GM12873 (cell line): ENCODE measurements at regions not wholly inside any gene's neighbourhood (a gene's known extent, or its start where the extent isn't known, plus 50 kb on each side); places are given as distances from the start of the nearest gene placed in this dataset.

Experiments used
- TF ChIP-seq, protein P1 (sequence below): IDR thresholded peaks from 2 replicates; pipeline ENCODE4 v1.5.1; 2012; ENCODE audit warnings: low read depth, mild to moderate bottlenecking, moderate library complexity, low read length, control low read depth; ENCODE audit not compliant: insufficient read depth; ENCODE audit errors: missing control alignments

DNA sequence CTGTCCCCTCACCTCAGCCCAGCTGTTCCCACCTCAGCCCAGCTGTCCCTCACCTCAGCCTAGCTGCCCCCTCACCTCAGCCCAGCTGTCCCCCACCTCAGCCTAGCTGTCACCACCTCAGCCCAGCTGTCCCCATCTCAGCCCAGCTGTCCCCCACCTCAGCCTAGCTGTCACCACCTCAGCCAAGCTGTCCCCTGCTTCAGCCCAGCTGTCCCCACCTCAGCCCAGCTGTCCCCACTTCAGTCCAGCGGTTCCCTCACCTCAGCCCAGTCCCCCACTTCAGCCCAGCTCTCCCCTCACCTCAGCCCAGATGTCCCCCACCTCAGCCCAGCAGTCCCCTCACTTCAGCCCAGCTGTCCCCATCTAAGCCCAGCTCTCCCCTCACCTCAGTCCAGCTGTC is 88.4 kb upstream of the CSF3R start:
- TF ChIP-seq, protein P1, sequence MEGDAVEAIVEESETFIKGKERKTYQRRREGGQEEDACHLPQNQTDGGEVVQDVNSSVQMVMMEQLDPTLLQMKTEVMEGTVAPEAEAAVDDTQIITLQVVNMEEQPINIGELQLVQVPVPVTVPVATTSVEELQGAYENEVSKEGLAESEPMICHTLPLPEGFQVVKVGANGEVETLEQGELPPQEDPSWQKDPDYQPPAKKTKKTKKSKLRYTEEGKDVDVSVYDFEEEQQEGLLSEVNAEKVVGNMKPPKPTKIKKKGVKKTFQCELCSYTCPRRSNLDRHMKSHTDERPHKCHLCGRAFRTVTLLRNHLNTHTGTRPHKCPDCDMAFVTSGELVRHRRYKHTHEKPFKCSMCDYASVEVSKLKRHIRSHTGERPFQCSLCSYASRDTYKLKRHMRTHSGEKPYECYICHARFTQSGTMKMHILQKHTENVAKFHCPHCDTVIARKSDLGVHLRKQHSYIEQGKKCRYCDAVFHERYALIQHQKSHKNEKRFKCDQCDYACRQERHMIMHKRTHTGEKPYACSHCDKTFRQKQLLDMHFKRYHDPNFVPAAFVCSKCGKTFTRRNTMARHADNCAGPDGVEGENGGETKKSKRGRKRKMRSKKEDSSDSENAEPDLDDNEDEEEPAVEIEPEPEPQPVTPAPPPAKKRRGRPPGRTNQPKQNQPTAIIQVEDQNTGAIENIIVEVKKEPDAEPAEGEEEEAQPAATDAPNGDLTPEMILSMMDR: no peak

DNA sequence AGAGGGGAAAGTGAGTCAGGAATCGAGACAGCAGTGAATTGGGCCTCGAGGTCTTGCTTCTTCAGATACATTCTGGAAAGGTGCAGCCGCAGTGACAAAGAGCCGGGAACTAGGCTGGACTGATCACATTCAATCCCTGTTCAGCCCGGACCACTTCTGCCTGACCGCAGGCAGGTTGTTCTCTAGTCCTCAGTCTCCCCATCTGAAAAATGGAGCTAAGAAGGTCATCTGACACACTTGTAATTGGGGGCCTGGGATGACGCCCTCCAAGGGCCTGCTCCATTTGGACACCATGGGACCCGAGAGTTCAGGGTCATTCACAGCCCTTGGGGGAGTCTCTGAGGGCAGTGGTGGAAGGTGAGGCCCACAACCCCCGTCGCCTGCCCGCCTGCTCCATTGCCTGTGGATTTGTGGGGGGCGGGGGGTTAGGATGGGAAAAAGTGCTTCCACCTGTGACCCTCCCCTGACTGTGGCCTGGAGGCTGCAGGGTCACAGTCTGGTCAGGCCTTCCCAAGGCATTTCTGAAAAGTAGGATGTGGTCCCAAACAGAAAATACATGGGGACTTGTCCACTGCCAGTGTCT is 87.9 kb upstream of the CSF3R start:
- TF ChIP-seq, protein P1: no peak

GRCh38 chr1:36570006-36570405 is 87.3 kb upstream of the CSF3R start:
- TF ChIP-seq, protein P1: no peak

GRCh38 chr1:36567601-36568341 is 85.1 kb upstream of the CSF3R start:
- TF ChIP-seq, protein P1: no peak

- TF ChIP-seq, protein P1: no peak
Observed at GRCh38 chr1:36565576-36566501, 83.1 kb upstream of the CSF3R start.

DNA sequence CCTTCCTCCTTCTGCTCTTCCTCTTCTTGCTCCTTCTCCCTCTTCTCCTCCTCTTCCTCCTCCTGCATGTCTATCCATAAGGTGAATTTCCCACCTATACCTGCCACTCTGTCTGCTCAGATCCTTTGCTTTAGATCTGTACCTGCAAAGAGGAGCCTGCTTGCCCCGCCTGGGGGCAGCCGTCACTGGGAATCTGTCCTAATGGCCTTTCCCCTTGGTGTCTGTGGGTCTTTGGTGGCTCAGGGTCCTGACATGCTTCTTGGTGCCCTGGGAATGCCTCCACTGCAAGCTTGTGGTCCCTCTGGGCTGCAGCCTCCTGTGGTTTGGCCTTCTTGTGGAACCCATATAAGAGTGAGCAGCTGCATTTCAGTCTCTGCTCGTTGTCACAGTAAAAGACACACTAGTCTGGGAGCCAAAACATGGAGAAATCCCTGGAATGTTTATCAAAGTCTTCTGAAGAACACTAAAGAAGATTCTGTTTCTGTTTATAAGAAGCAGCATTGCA is 79.5 kb upstream of the CSF3R start:
- TF ChIP-seq, protein P1: no peak

DNA sequence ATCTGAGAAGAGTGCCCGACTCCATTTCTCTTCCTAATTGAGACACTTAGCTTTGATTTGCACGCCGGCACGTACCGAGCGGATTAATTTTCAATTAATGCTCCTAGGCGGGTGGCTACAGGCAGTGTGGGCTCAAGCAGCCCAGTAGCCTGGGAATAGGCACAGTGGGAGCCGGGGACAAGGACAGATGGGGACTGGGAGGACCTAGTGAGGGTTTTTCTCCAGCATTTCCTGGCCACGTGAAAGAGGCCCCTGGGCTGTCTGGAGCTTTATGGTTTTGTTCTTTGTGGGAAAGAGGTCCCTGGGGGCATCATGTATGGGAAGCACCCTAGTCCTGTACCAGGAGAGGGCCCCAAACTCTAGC is 78.6 kb upstream of the CSF3R start:
- TF ChIP-seq, protein P1: no peak
